GM10248 (cell line): ENCODE measurements at regions not wholly inside any gene's neighbourhood (a gene's known extent, or its start where the extent isn't known, plus 50 kb on each side); places are given as distances from the start of the nearest gene placed in this dataset.

Source experiments
- CTCF ChIA-PET: fragments of 300-600 bp; sonication (Branson Sonifier 250); formaldehyde crosslinking; extraction: SDS; loops from one replicate; lab custom pipeline; 2021; ENCODE audit warnings: antibody characterized with exemption; lab: Yijun Ruan, JAX
- POLR2A ChIA-PET: fragments of 350-650 bp; sonication (Branson Sonifier 250); formaldehyde crosslinking; extraction: SDS; loops from one replicate; lab custom pipeline; 2020; ENCODE audit warnings: antibody characterized with exemption; lab: Yijun Ruan, JAX
- DNase-seq: peaks from one replicate; pipeline ENCODE4 v3.0.0; 2012; ENCODE audit errors: extremely low spot score
- TF ChIP-seq, protein P1 (sequence below): IDR thresholded peaks from 2 replicates; pipeline ENCODE4 v1.5.1; 2012; ENCODE audit warnings: mild to moderate bottlenecking, low read depth; ENCODE audit errors: extremely low read depth, missing control alignments, control extremely low read depth

DNA sequence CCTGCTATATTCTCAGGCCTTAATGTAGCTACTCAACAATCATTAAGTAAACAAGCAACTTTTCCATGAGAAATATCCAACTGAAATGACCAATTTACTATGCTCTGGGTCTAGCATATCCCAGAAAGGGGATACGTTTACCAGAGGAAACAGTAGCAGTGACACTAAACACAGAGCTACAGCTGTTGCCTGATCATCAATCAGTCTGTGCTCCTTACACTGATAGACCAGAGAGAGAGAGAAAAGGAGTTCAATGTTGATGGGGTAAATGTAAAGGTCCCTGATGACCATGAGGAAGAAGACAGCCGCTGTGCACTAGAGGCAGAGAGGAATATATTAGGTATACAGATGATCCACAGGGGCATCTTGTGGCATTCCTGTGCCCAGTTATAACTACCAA, 397.2 kb upstream of the USP15 start:
- DNase-seq: no peak
- CTCF ChIA-PET: no interaction called here
- POLR2A ChIA-PET: no interaction called here
- TF ChIP-seq, protein P1, sequence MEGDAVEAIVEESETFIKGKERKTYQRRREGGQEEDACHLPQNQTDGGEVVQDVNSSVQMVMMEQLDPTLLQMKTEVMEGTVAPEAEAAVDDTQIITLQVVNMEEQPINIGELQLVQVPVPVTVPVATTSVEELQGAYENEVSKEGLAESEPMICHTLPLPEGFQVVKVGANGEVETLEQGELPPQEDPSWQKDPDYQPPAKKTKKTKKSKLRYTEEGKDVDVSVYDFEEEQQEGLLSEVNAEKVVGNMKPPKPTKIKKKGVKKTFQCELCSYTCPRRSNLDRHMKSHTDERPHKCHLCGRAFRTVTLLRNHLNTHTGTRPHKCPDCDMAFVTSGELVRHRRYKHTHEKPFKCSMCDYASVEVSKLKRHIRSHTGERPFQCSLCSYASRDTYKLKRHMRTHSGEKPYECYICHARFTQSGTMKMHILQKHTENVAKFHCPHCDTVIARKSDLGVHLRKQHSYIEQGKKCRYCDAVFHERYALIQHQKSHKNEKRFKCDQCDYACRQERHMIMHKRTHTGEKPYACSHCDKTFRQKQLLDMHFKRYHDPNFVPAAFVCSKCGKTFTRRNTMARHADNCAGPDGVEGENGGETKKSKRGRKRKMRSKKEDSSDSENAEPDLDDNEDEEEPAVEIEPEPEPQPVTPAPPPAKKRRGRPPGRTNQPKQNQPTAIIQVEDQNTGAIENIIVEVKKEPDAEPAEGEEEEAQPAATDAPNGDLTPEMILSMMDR: no peak

GRCh38 chr12:61863811-61864210, 396.4 kb upstream of the USP15 start:
- ChIA-PET CTCF (interaction anchor here (1.0 to 1.3 kb wide), 2 partner anchors 9 to 11 kb away, joined by 4 to 5 read pairs; no protein-coding TSS in a partner anchor), POLR2A (no interaction called here)
- DNase-seq: no peak
- TF ChIP-seq, protein P1: no peak

- TF ChIP-seq, protein P1: no peak
- DNase-seq: no peak
- POLR2A ChIA-PET: no interaction called here
- CTCF ChIA-PET: no interaction called here
Observed at GRCh38 chr12:61869796-61870195, 390.4 kb upstream of the USP15 start.

GRCh38 chr12:61870658-61871484, 389.3 kb upstream of the USP15 start:
- ChIA-PET CTCF (interaction anchor here (1.8 kb wide), 1 partner anchor 41 kb away, joined by 4 read pairs; no protein-coding TSS in a partner anchor), POLR2A (no interaction called here)
- TF ChIP-seq, protein P1: no peak
- DNase-seq: no peak

DNA sequence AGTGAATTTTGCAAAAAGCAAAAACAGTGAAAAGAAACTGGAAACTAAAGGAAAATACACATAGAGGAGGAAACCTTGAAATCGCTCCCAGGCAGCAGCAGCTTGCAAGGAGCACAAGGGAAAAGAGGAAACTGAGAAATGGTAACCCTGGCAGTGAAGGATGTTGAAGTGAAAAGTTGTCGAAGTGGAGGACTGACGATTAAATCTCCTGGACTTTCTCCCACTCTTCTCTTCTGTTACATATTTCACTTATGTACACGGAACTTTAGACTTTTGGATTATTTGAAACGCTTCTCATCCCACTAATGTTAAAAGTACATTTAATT, 388.8 kb upstream of the USP15 start:
- TF ChIP-seq, protein P1: no peak
- DNase-seq: no peak
- ChIA-PET CTCF (interaction anchor here (1.8 kb wide), 1 partner anchor 40 kb away, joined by 4 read pairs; no protein-coding TSS in a partner anchor), POLR2A (no interaction called here)

GRCh38 chr12:61879229-61879628, 381.0 kb upstream of the USP15 start:
- no peak for DNase-seq
- TF ChIP-seq, protein P1: no peak
- CTCF ChIA-PET: no interaction called here
- POLR2A ChIA-PET: no interaction called here
